ENCODE measurements at regions not wholly inside any gene's neighbourhood (a gene's known extent, or its start where the extent isn't known, plus 50 kb on each side); places are given as distances from the start of the nearest gene placed in this dataset.

DNA sequence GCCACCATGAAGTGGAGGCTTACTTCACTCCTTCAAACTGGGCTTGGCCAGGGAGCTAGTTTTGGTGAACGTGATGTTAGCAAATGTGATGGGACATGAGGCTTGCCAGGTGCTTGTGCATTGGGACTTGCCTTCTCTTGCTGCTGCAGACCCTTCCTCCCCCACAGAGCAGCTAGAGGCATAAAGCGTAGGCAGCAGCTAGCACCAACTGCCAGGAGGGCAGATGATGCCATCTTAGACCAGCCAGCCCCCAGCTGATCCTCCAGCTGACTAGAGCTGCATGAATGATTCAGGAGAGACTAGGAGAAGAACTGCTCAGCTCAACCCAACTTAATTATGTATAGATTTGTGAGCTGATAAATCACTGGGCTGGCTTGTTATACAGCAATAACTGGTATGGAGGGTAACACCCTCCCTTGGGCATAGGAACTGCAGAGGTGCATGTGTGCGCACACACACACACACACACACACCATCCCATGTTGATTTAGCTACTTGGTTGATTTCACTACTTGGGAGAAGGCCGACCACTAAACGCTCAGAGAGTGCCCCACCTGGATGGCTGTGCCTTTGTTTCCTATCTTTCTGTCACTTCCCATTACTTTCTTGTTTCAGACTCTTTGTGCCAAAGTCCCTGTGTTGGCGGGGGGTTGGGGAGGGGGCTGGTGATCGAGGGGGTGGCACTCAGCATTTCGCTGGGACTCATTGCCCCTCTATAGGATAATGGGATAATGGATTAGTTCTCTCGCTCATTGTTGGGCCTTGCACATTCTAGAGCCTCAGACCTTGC lies 202.8 kb downstream of the ADAMTS15 start:
- Histone ChIP-seq H3K9me3 (ENCODE audit: control insufficient read depth in 2 of 2, insufficient read depth in 1 of 2, low read depth in 1 of 2, low read length in 1 of 2) (no peaks in the 10 kb centered on the region), H3K27ac (ENCODE audit: low read depth in 2 of 2, low read length in 1 of 2) (no peak overlapping the region), H3K4me3 (ENCODE audit: low read depth in 1 of 2, low read length in 2 of 2) (no peak overlapping the region), H3K4me1 (ENCODE audit: control insufficient read depth in 2 of 2, insufficient read depth in 2 of 2, low read length in 1 of 2) (peaks cover 3 to 7% of the 10 kb centered on the region in 2 donors), H3K27me3 (ENCODE audit: control insufficient read depth in 1 of 2, insufficient read depth in 2 of 2, low read length in 2 of 2) (no peaks in the 10 kb centered on the region), H3K36me3 (ENCODE audit: control insufficient read depth in 2 of 2, insufficient read depth in 2 of 2, low read length in 1 of 2) (no peaks in the 10 kb centered on the region)
- WGBS, 2 donors: 88% methylated on average over 9 of the region's 9 CpGs

DNA sequence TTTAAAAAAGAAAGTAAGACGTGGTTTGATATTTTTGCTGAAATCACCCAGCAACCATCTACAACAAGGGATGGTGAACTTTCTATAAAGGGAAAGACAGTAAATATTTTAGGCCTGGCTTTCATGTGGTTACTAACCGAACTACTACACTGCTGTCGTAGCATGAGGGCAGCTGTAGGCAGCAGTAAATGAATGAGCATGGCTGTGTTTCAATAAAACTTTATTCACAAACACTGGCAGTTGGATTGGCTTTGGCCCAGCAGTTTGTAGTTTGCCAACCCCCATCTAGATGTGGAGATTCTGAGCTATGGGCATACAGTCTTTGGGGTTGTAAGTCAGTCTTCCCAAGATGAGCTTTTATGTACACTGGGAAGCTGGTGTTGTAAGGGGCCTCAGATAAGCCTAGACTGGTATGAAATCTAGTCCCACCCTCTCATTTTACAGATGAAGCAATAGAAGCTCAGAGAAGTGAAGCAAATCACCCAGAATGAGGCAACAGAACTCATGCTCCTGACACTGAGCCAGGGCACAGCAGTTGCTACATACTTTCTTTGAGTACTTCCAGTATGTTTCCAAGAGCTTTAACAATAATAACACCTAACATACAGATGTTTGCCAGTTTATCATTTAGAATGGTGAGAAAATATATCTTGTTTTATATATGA lies 204.4 kb downstream of the ADAMTS15 start:
- no peak overlapping the region for H3K4me3 ChIP-seq (ENCODE audit: low read depth in 1 of 2, low read length in 2 of 2)
- peaks cover 3 to 7% of the 10 kb centered on the region in 2 donors for H3K4me1 ChIP-seq (ENCODE audit: control insufficient read depth in 2 of 2, insufficient read depth in 2 of 2, low read length in 1 of 2)
- no peaks in the 10 kb centered on the region for H3K36me3 ChIP-seq (ENCODE audit: control insufficient read depth in 2 of 2, insufficient read depth in 2 of 2, low read length in 1 of 2)
- H3K27me3 ChIP-seq (ENCODE audit: control insufficient read depth in 1 of 2, insufficient read depth in 2 of 2, low read length in 2 of 2): no peaks in the 10 kb centered on the region
- WGBS, 2 donors: 69 to 79% methylated on average over 3 of the region's 3 CpGs
- H3K9me3 ChIP-seq (ENCODE audit: control insufficient read depth in 2 of 2, insufficient read depth in 1 of 2, low read depth in 1 of 2, low read length in 1 of 2): no peaks in the 10 kb centered on the region
- H3K27ac ChIP-seq (ENCODE audit: low read depth in 2 of 2, low read length in 1 of 2): peak overlapping the region; percentile 24 to 39

DNA sequence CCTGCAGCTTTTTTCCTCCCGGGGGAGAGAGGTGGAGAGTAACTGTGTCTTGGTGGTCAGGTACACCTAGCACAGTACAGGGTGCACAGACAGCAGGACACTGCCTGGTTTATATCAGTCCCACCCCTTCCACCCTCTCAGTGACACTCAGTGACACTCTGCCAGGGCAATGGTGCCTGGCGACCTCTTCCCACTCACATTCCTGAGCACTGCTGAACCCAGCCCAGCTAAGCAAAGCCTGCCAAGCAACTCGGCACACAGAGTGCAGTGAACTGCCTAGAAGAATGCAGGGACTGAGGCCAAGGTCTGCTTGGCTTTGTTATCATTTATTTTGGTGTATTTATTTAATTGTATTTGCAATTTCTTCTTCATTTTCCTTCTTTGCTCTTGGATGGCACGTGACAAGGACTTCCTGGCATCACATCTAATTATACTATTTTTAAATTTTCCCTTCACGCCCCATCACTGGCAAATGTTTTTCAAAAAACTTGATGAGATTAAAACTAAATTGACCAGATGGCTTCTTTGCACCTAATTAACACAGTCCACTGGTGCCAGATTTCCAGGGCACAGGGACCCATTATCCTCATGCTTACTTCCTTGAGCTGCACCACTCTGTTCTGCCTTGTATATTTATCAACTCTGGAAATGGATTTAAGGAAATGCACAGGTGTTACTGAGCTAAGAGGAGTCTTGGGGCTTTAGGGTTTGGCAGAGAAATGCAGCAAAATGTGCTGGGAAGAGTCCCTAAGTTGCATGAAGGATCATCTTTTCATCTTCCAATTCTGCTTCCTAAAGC lies 205.6 kb downstream of the ADAMTS15 start:
- H3K4me3 ChIP-seq (ENCODE audit: low read depth in 1 of 2, low read length in 2 of 2): no peak overlapping the region
- H3K36me3 ChIP-seq (ENCODE audit: control insufficient read depth in 2 of 2, insufficient read depth in 2 of 2, low read length in 1 of 2): no peaks in the 10 kb centered on the region
- peaks cover 3 to 7% of the 10 kb centered on the region in 2 donors for H3K4me1 ChIP-seq (ENCODE audit: control insufficient read depth in 2 of 2, insufficient read depth in 2 of 2, low read length in 1 of 2)
- 20 to 32% methylated on average over 5 of the region's 5 CpGs for WGBS, 2 donors
- peak overlapping the region; percentile 39 to 56 for H3K27ac ChIP-seq (ENCODE audit: low read depth in 2 of 2, low read length in 1 of 2)
- H3K9me3 ChIP-seq (ENCODE audit: control insufficient read depth in 2 of 2, insufficient read depth in 1 of 2, low read depth in 1 of 2, low read length in 1 of 2): no peaks in the 10 kb centered on the region
- H3K27me3 ChIP-seq (ENCODE audit: control insufficient read depth in 1 of 2, insufficient read depth in 2 of 2, low read length in 2 of 2): no peaks in the 10 kb centered on the region

DNA sequence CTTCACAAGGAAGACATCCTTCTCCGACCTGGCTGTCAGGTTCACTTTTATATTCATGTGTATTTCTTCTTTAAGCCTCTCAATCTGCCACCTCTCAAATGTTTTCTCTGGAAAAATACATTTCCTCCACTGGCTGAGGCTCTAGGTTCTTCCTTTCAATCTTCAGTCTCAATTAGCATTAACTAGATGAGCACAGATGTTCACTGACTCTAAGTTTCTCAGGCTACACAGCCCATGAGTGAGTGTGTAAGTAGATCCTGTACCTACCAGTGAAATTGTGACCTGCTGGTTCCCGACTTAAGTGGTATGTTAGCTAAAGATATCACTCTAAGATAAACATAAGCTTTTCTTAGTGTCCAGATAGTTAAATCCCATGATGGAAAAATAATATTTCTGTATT lies 206.9 kb downstream of the ADAMTS15 start:
- no peak overlapping the region for H3K27ac ChIP-seq (ENCODE audit: low read depth in 2 of 2, low read length in 1 of 2)

DNA sequence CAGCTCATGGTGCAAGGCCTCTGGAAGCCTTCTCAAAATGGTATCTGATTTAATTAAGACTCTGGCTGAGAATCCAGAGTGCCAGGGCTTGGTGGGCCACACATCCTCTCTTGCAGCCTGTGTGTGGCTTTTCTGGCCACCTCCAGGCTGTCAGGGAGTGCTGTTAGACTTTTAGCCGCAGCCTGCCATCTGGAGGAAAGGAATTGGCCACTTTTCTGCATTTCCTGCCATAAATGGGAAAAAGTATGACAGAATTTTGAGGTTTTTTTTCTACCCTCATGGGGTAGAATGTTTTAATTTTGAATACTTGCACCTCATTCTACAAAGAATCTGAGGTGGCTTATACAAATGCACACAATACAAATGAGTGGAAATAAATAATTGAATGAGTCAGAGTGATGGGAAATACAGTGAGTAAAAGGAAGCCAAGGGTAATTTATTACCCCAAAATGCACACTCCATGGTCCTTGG lies 218.4 kb downstream of the ADAMTS15 start:
- WGBS, 2 donors: 52 to 82% methylated on average over 1 of the region's 1 CpG
- H3K9me3 ChIP-seq (ENCODE audit: control insufficient read depth in 2 of 2, insufficient read depth in 1 of 2, low read depth in 1 of 2, low read length in 1 of 2): no peaks in the 10 kb centered on the region

More for the DNA sequence above, 206.9 kb downstream of the ADAMTS15 start:
- H3K9me3 ChIP-seq (ENCODE audit: control insufficient read depth in 2 of 2, insufficient read depth in 1 of 2, low read depth in 1 of 2, low read length in 1 of 2): no peaks in the 10 kb centered on the region
- no peaks in the 10 kb centered on the region for H3K36me3 ChIP-seq (ENCODE audit: control insufficient read depth in 2 of 2, insufficient read depth in 2 of 2, low read length in 1 of 2)
- H3K4me3 ChIP-seq (ENCODE audit: low read depth in 1 of 2, low read length in 2 of 2): no peak overlapping the region
- peaks cover 3 to 7% of the 10 kb centered on the region in 2 donors for H3K4me1 ChIP-seq (ENCODE audit: control insufficient read depth in 2 of 2, insufficient read depth in 2 of 2, low read length in 1 of 2)
- 81 to 83% methylated on average over 2 of the region's 2 CpGs for WGBS, 2 donors
- H3K27me3 ChIP-seq (ENCODE audit: control insufficient read depth in 1 of 2, insufficient read depth in 2 of 2, low read length in 2 of 2): no peaks in the 10 kb centered on the region

DNA sequence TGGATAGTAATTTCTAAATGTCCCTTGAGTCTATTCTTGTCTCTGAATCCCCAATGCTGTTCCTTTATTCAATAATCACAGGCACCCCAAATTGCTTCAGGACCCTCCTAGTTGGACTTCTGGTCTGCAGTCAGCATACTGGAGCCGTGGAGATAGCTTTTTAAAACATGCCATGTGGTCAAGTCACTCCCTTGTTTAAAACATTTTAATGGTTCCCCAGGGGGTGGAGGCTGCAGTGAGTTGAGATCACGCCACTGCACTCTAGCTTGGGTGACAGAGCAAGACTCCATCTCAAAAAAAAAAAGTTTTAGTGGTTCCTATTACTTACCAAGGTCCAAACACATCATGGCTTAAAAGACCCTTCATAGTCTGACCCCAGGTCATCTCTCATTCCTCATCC lies 220.3 kb downstream of the ADAMTS15 start:
- no peaks in the 10 kb centered on the region for H3K9me3 ChIP-seq (ENCODE audit: control insufficient read depth in 2 of 2, insufficient read depth in 1 of 2, low read depth in 1 of 2, low read length in 1 of 2)
- H3K27ac ChIP-seq (ENCODE audit: low read depth in 2 of 2, low read length in 1 of 2): no peak overlapping the region
- no peaks in the 10 kb centered on the region for H3K27me3 ChIP-seq (ENCODE audit: control insufficient read depth in 1 of 2, insufficient read depth in 2 of 2, low read length in 2 of 2)
- H3K4me1 ChIP-seq (ENCODE audit: control insufficient read depth in 2 of 2, insufficient read depth in 2 of 2, low read length in 1 of 2): no peaks in the 10 kb centered on the region
- no peaks in the 10 kb centered on the region for H3K36me3 ChIP-seq (ENCODE audit: control insufficient read depth in 2 of 2, insufficient read depth in 2 of 2, low read length in 1 of 2)
- H3K4me3 ChIP-seq (ENCODE audit: low read depth in 1 of 2, low read length in 2 of 2): no peak overlapping the region
- WGBS, 2 donors: 72 to 77% methylated on average over 2 of the region's 2 CpGs

More for the DNA sequence above, 218.4 kb downstream of the ADAMTS15 start:
- Histone ChIP-seq H3K4me1 (ENCODE audit: control insufficient read depth in 2 of 2, insufficient read depth in 2 of 2, low read length in 1 of 2) (no peaks in the 10 kb centered on the region), H3K27ac (ENCODE audit: low read depth in 2 of 2, low read length in 1 of 2) (no peak overlapping the region), H3K36me3 (ENCODE audit: control insufficient read depth in 2 of 2, insufficient read depth in 2 of 2, low read length in 1 of 2) (no peaks in the 10 kb centered on the region), H3K27me3 (ENCODE audit: control insufficient read depth in 1 of 2, insufficient read depth in 2 of 2, low read length in 2 of 2) (no peaks in the 10 kb centered on the region), H3K4me3 (ENCODE audit: low read depth in 1 of 2, low read length in 2 of 2) (no peak overlapping the region)

DNA sequence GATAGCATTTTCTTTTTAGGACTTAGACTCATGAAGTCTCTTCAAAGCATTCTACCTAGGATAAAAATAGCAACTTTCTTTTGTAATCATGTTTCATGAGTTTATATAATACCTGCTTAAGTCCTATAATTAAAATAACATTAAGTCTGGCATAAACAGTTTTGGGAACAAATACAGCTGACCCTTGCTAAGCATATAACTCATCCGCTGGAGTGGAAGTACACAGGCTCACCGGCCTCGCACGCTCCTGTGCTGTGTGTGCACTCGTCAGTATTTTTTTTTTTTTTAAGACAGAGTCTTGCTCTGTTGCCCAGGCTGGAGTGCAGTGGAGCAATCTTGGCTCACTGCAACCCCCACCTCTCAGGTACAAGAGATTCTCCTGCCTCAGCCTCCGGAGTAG lies 221.8 kb downstream of the ADAMTS15 start:
- Histone ChIP-seq H3K27me3 (ENCODE audit: control insufficient read depth in 1 of 2, insufficient read depth in 2 of 2, low read length in 2 of 2) (no peaks in the 10 kb centered on the region), H3K4me3 (ENCODE audit: low read depth in 1 of 2, low read length in 2 of 2) (no peak overlapping the region), H3K27ac (ENCODE audit: low read depth in 2 of 2, low read length in 1 of 2) (no peak overlapping the region), H3K4me1 (ENCODE audit: control insufficient read depth in 2 of 2, insufficient read depth in 2 of 2, low read length in 1 of 2) (no peaks in the 10 kb centered on the region), H3K9me3 (ENCODE audit: control insufficient read depth in 2 of 2, insufficient read depth in 1 of 2, low read depth in 1 of 2, low read length in 1 of 2) (no peaks in the 10 kb centered on the region), H3K36me3 (ENCODE audit: control insufficient read depth in 2 of 2, insufficient read depth in 2 of 2, low read length in 1 of 2) (no peaks in the 10 kb centered on the region)
- 83 to 91% methylated on average over 6 of the region's 6 CpGs for WGBS, 2 donors

DNA sequence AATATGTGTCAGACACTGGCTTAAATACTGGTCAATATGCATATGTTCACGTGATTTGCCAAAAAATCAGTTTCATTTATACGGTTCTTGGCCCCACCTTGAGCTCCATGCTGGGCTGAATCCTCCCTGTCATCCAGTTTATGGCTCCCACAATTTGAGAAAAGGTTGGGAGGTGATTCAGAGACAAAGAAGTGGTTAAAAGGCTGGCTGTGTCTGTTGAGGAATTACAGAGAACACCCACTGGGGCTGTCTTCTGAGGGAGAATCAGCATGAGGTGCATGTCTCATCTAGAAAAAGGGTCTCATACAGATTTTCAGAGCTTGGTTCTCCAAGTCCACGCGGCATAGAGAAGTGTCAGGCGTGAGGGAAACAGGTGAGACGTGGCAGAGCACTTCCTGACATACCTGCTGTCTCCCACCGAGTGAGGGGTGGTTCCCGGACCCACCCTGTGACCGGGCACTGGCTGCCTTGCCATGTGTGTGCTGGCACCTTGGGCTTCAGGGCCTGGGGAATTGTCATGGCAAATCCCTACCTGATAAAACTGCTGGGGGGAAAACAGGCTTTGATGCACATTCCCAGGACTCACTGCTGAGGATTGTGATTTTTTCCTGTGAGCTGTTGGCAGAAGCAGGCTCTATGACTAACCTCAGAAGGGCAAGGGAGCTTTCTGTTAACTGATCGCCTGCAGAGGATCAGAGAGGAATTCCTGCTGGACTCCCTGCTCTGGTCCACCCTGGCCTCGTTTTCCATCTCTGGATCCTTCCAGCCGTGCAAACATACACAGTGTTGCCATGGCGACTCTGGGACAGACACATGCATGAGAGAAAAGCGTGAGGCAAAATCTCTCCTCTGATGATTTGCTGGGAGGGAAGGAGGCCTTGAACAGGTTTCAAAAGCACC lies 223.6 kb downstream of the ADAMTS15 start:
- no peak overlapping the region for H3K4me3 ChIP-seq (ENCODE audit: low read depth in 1 of 2, low read length in 2 of 2)
- no peaks in the 10 kb centered on the region for H3K4me1 ChIP-seq (ENCODE audit: control insufficient read depth in 2 of 2, insufficient read depth in 2 of 2, low read length in 1 of 2)
- WGBS, 2 donors: 49 to 65% methylated on average over 14 of the region's 14 CpGs
- peak overlapping the region; percentile 4 to 70 for H3K27ac ChIP-seq (ENCODE audit: low read depth in 2 of 2, low read length in 1 of 2)
- no peaks in the 10 kb centered on the region for H3K36me3 ChIP-seq (ENCODE audit: control insufficient read depth in 2 of 2, insufficient read depth in 2 of 2, low read length in 1 of 2)
- H3K27me3 ChIP-seq (ENCODE audit: control insufficient read depth in 1 of 2, insufficient read depth in 2 of 2, low read length in 2 of 2): no peaks in the 10 kb centered on the region
- no peaks in the 10 kb centered on the region for H3K9me3 ChIP-seq (ENCODE audit: control insufficient read depth in 2 of 2, insufficient read depth in 1 of 2, low read depth in 1 of 2, low read length in 1 of 2)

DNA sequence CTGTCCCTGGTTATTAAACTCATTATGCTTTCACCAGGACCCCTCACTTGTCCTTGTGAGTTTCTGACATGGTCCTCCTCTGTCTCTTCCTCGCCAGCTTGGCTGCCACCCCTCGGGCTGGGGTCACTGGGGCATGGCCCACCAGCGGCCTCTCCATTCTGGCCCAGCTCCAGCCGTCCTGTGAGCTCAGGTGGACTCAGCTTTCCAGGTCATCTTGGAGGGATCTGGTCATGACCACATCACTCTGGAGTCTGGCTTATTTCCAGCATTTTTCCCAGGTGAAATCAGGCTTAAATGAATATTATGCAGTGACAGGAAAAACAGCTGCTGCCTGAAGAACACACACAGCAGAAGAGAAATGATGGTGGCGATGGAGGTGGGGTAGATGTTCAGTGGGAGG lies 224.5 kb downstream of the ADAMTS15 start:
- Histone ChIP-seq H3K9me3 (ENCODE audit: control insufficient read depth in 2 of 2, insufficient read depth in 1 of 2, low read depth in 1 of 2, low read length in 1 of 2) (no peaks in the 10 kb centered on the region), H3K4me1 (ENCODE audit: control insufficient read depth in 2 of 2, insufficient read depth in 2 of 2, low read length in 1 of 2) (no peaks in the 10 kb centered on the region), H3K27me3 (ENCODE audit: control insufficient read depth in 1 of 2, insufficient read depth in 2 of 2, low read length in 2 of 2) (no peaks in the 10 kb centered on the region), H3K4me3 (ENCODE audit: low read depth in 1 of 2, low read length in 2 of 2) (no peak overlapping the region), H3K27ac (ENCODE audit: low read depth in 2 of 2, low read length in 1 of 2) (peak overlapping the region; percentile 4 to 62), H3K36me3 (ENCODE audit: control insufficient read depth in 2 of 2, insufficient read depth in 2 of 2, low read length in 1 of 2) (no peaks in the 10 kb centered on the region)
- WGBS, 2 donors: 76 to 77% methylated on average over 5 of the region's 5 CpGs

All from esophagus (tissue), 2 donors.